Loucy (cell line): ENCODE measurements at regions not wholly inside any gene's neighbourhood (a gene's known extent, or its start where the extent isn't known, plus 50 kb on each side); places are given as distances from the start of the nearest gene placed in this dataset.

Experiments used
- EZH2phosphoT487 ChIP-seq: fragments of 200-600 bp; IDR thresholded peaks from 2 replicates; pipeline ENCODE4 v1.6.1; 2018; ENCODE audit warnings: antibody characterized with exemption, mild to moderate bottlenecking, moderate library complexity, borderline replicate concordance
- TF ChIP-seq, protein P1 (sequence below): fragments of 200-600 bp; sonication (generic); conservative IDR thresholded peaks from 2 replicates; pipeline ENCODE4 v1.5.1; 2014; ENCODE audit warnings: mild to moderate bottlenecking, antibody characterized with exemption, low read length

GRCh38 chr20:43843096-43843964 is 71.3 kb upstream of the TOX2 start:
- TF ChIP-seq, protein P1, sequence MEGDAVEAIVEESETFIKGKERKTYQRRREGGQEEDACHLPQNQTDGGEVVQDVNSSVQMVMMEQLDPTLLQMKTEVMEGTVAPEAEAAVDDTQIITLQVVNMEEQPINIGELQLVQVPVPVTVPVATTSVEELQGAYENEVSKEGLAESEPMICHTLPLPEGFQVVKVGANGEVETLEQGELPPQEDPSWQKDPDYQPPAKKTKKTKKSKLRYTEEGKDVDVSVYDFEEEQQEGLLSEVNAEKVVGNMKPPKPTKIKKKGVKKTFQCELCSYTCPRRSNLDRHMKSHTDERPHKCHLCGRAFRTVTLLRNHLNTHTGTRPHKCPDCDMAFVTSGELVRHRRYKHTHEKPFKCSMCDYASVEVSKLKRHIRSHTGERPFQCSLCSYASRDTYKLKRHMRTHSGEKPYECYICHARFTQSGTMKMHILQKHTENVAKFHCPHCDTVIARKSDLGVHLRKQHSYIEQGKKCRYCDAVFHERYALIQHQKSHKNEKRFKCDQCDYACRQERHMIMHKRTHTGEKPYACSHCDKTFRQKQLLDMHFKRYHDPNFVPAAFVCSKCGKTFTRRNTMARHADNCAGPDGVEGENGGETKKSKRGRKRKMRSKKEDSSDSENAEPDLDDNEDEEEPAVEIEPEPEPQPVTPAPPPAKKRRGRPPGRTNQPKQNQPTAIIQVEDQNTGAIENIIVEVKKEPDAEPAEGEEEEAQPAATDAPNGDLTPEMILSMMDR = no peak
- TF ChIP-seq EZH2phosphoT487 = no peak
